GM12878 (cell line): ENCODE measurements at regions not wholly inside any gene's neighbourhood (a gene's known extent, or its start where the extent isn't known, plus 50 kb on each side); places are given as distances from the start of the nearest gene placed in this dataset.

Source experiments
- BCLAF1 ChIP-seq: fragments of 450-650 bp; IDR thresholded peaks from 2 replicates; pipeline ENCODE4 v1.6.1; 2017; ENCODE audit warnings: antibody characterized with exemption, mild to moderate bottlenecking, moderate library complexity
- CEBPB ChIP-seq, 2 experiments: fragments of 150-350 bp in 1 of 2; IDR thresholded peaks; 2 replicates each; pipeline ENCODE4 v1.6.1; 2012 to 2014; ENCODE audit warnings: low read depth in 2 of 2, low read length in 2 of 2, borderline replicate concordance in 1 of 2, inconsistent platforms in 1 of 2
- CTCF ChIP-seq, 3 experiments: IDR thresholded peaks in 2 of 3; conservative IDR thresholded peaks in 1 of 3; 2 replicates each; pipeline ENCODE4 v1.5.1; 2011; ENCODE audit warnings: low read depth in 3 of 3, low read length in 3 of 3, mild to moderate bottlenecking in 3 of 3, control low read depth in 2 of 3, moderate library complexity in 2 of 3, inconsistent platforms in 1 of 3, mixed read lengths in 1 of 3; ENCODE audit not compliant: control insufficient read depth in 2 of 3, insufficient read depth in 1 of 3; ENCODE audit errors: extremely low read depth in 1 of 3
- NRF1 ChIP-seq: conservative IDR thresholded peaks from 2 replicates; pipeline ENCODE4 v1.6.1; 2011; ENCODE audit warnings: mild to moderate bottlenecking, low read depth, low read length, improper control_type of control experiment
- SUZ12 ChIP-seq: fragments of 200-600 bp; sonication (generic); IDR thresholded peaks from one replicate; pipeline ENCODE4 v1.6.1; 2018; ENCODE audit warnings: antibody characterized with exemption, mild to moderate bottlenecking; ENCODE audit not compliant: unreplicated experiment
- YBX1 ChIP-seq: fragments of 450-650 bp; IDR thresholded peaks from 2 replicates; pipeline ENCODE4 v1.6.1; 2016; ENCODE audit warnings: antibody characterized with exemption

GRCh38 chr17:53662608-53663007 lies 160.1 kb upstream of the KIF2B start:
- TF ChIP-seq CTCF (IDR thresholded peaks at IDR 0.05 in 2 of 3, conservative IDR thresholded peaks at IDR 0.05 in 1 of 3; ENCODE audit: control insufficient read depth in 2 of 3, extremely low read depth in 1 of 3, insufficient read depth in 1 of 3, low read depth in 3 of 3, low read length in 3 of 3) = no peak
- no peak for TF ChIP-seq SUZ12
- TF ChIP-seq NRF1 = no peak
- no peak for TF ChIP-seq BCLAF1
- no peak for TF ChIP-seq CEBPB (IDR thresholded peaks at IDR 0.05; ENCODE audit: borderline replicate concordance in 1 of 2, low read depth in 2 of 2, low read length in 2 of 2)
- no peak for TF ChIP-seq YBX1
